ENCODE measurements at regions not wholly inside any gene's neighbourhood (a gene's known extent, or its start where the extent isn't known, plus 50 kb on each side); places are given as distances from the start of the nearest gene placed in this dataset.

GRCh38 chr10:121250995-121251764 is 347.1 kb downstream of the FGFR2 start:
- H3K4me2 ChIP-seq: no peak overlapping the region
- H3K4me3 ChIP-seq (ENCODE audit: low read depth in 2 of 2, low read length in 1 of 2): no peak overlapping the region
- no peak overlapping the region for H3K9ac ChIP-seq
- WGBS (ENCODE audit: low lambda C conversion rate): 31% methylated on average over 6 of the region's 6 CpGs
- no peaks in the 10 kb centered on the region for H4K20me1 ChIP-seq (ENCODE audit: insufficient read depth)
- no peaks in the 10 kb centered on the region for H3F3A ChIP-seq (replicated peaks; ENCODE audit: insufficient read depth)
- no peak overlapping the region for H3K27ac ChIP-seq (ENCODE audit: low read depth in 2 of 2, low read length in 1 of 2)
- CTCF ChIA-PET: interaction anchor here (1.1 to 1.7 kb wide), 2 partner anchors 10 to 153 kb away, joined by 3 read pairs; no protein-coding TSS in a partner anchor
- 0 out of 2 replicates have a peak, but pooled peaks cover 5% of the 10 kb centered on the region for H3K9me3 ChIP-seq
- no peaks in the 10 kb centered on the region for H3K36me3 ChIP-seq (replicated peaks in 1 of 2; ENCODE audit: control insufficient read depth in 1 of 2, insufficient read depth in 2 of 2, low read length in 1 of 2)
- POLR2A ChIA-PET: interaction anchor here (0.6 kb wide), 1 partner anchor 1746 kb away, joined by 3 read pairs; no protein-coding TSS in a partner anchor
- no peaks in the 10 kb centered on the region for H3K9me2 ChIP-seq
- no peak for DNase-seq
- H2AFZ ChIP-seq (ENCODE audit: low read depth): no peak overlapping the region
- no peak for TF ChIP-seq EZH2phosphoT487 (IDR thresholded peaks at IDR 0.05; ENCODE audit: borderline replicate concordance, low read depth)
- no peak for TF ChIP-seq RAD21 (IDR thresholded peaks at IDR 0.05; ENCODE audit: low read length)
- no peak for TF ChIP-seq MAX (IDR thresholded peaks at IDR 0.05; ENCODE audit: low read depth)
- TF ChIP-seq SMC3 (IDR thresholded peaks at IDR 0.05; ENCODE audit: low read depth, low read length): no peak
- TF ChIP-seq NRF1 (IDR thresholded peaks at IDR 0.05; ENCODE audit: low read depth, low read length): no peak
- no peak for TF ChIP-seq NFIC (IDR thresholded peaks at IDR 0.05; ENCODE audit: borderline replicate concordance)
- no peak for TF ChIP-seq RXRA (IDR thresholded peaks at IDR 0.05; ENCODE audit: borderline replicate concordance, low read depth)
- TF ChIP-seq MEF2A (IDR thresholded peaks at IDR 0.05; ENCODE audit: borderline replicate concordance, low read depth): no peak
- no peak for TF ChIP-seq REST (IDR thresholded peaks at IDR 0.05; ENCODE audit: low read depth, low read length)
- TF ChIP-seq TAF1 (IDR thresholded peaks at IDR 0.05; ENCODE audit: borderline replicate concordance, low read depth, low read length): no peak
- no peak for TF ChIP-seq TEAD4 (IDR thresholded peaks at IDR 0.05; ENCODE audit: borderline replicate concordance, insufficient read depth)
- no peak for TF ChIP-seq EP300 (IDR thresholded peaks at IDR 0.05; ENCODE audit: borderline replicate concordance in 1 of 2, low read depth in 1 of 2, low read length in 1 of 2)
- no peak for TF ChIP-seq GATA2 (CRISPR knock-in tag; IDR thresholded peaks at IDR 0.05)
- no peak for TF ChIP-seq RCOR1 (IDR thresholded peaks at IDR 0.05; ENCODE audit: low read length)
- TF ChIP-seq FOXM1 (IDR thresholded peaks at IDR 0.05; ENCODE audit: low read depth): no peak
- TF ChIP-seq GABPA (IDR thresholded peaks at IDR 0.05; ENCODE audit: low read depth): no peak
- TF ChIP-seq, protein P1, sequence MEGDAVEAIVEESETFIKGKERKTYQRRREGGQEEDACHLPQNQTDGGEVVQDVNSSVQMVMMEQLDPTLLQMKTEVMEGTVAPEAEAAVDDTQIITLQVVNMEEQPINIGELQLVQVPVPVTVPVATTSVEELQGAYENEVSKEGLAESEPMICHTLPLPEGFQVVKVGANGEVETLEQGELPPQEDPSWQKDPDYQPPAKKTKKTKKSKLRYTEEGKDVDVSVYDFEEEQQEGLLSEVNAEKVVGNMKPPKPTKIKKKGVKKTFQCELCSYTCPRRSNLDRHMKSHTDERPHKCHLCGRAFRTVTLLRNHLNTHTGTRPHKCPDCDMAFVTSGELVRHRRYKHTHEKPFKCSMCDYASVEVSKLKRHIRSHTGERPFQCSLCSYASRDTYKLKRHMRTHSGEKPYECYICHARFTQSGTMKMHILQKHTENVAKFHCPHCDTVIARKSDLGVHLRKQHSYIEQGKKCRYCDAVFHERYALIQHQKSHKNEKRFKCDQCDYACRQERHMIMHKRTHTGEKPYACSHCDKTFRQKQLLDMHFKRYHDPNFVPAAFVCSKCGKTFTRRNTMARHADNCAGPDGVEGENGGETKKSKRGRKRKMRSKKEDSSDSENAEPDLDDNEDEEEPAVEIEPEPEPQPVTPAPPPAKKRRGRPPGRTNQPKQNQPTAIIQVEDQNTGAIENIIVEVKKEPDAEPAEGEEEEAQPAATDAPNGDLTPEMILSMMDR (IDR thresholded peaks at IDR 0.05): no peak
- TF ChIP-seq USF2 (IDR thresholded peaks at IDR 0.05; ENCODE audit: borderline replicate concordance, low read depth, low read length): no peak
- no peak for TF ChIP-seq RFX5 (IDR thresholded peaks at IDR 0.05; ENCODE audit: low read length)
- no peaks in the 10 kb centered on the region for H3K27me3 ChIP-seq (ENCODE audit: insufficient read depth)
- H3K79me2 ChIP-seq (ENCODE audit: insufficient read depth): no peaks in the 10 kb centered on the region
- H3K4me1 ChIP-seq (ENCODE audit: control insufficient read depth in 1 of 2, insufficient read depth in 2 of 2, low read depth in 1 of 2, low read length in 1 of 2): no peaks in the 10 kb centered on the region

Data from SK-N-SH (cell line).